ENCODE measurements at regions not wholly inside any gene's neighbourhood (a gene's known extent, or its start where the extent isn't known, plus 50 kb on each side); places are given as distances from the start of the nearest gene placed in this dataset.

- no peak overlapping the region for H3K27ac Mint-ChIP-seq
- Histone ChIP-seq H4K20me1 (ENCODE audit: control insufficient read depth, insufficient read depth, insufficient read length) (no peaks in the 10 kb centered on the region), H2BK5ac (ENCODE audit: insufficient read length, low read length) (no peak overlapping the region), H2BK20ac (ENCODE audit: low read depth, low read length, poor library complexity, severe bottlenecking) (no peak overlapping the region), H3K4ac (ENCODE audit: low read depth, low read length) (no peak overlapping the region), H2BK120ac (ENCODE audit: low read depth, low read length, poor library complexity, severe bottlenecking) (no peak overlapping the region), H3K18ac (ENCODE audit: insufficient read length, low read depth, low read length) (no peak overlapping the region), H2BK15ac (ENCODE audit: low read depth, low read length) (no peak overlapping the region), H3K79me2 (ENCODE audit: insufficient read depth, low read length) (no peaks in the 10 kb centered on the region), H3K4me1 (ENCODE audit: insufficient read depth, low read length) (no peaks in the 10 kb centered on the region; the same call in 1 of the 2 replicates), H3K23ac (ENCODE audit: insufficient read length, low read depth, low read length) (no peak overlapping the region), H3K9ac (ENCODE audit: extremely low read depth, insufficient read length, low read length) (no peak overlapping the region), H3K23me2 (ENCODE audit: insufficient read length, low read depth, low read length, poor library complexity, severe bottlenecking) (no peaks in the 10 kb centered on the region), H2AK5ac (ENCODE audit: insufficient read length, low read length) (no peak overlapping the region), H3T11ph (ENCODE audit: low read length) (no peak overlapping the region), H2AFZ (ENCODE audit: low read length) (no peak overlapping the region), H3K79me1 (ENCODE audit: insufficient read depth, low read depth, low read length, poor library complexity, severe bottlenecking) (no peaks in the 10 kb centered on the region), H4K8ac (replicated peaks; ENCODE audit: insufficient read length, low read depth, low read length) (no peak overlapping the region), H4K5ac (ENCODE audit: insufficient read length, low read depth, low read length) (no peak overlapping the region), H3K27me3 (ENCODE audit: insufficient read depth, low read length) (no peaks in the 10 kb centered on the region), H4K91ac (ENCODE audit: insufficient read length, low read depth, low read length) (no peak overlapping the region), H3K56ac (ENCODE audit: insufficient read length, low read depth, low read length) (no peak overlapping the region), H2BK12ac (ENCODE audit: insufficient read length, low read depth, low read length) (no peak overlapping the region), H3K9me3 (ENCODE audit: control insufficient read depth, low read depth, low read length) (no peaks in the 10 kb centered on the region), H3K14ac (ENCODE audit: insufficient read depth, low read length) (no peak overlapping the region), H3K4me2 (ENCODE audit: insufficient read depth, insufficient read length, low read length) (no peak overlapping the region), H3K27ac (ENCODE audit: insufficient read length, low read depth, low read length) (no peak overlapping the region)
- H3K4me1 Mint-ChIP-seq, result peaks cover 18 to 30% of the 10 kb centered on the region in 2 experiments
- no peak overlapping the region for H3K4me3 Mint-ChIP-seq
- H3K9me3 Mint-ChIP-seq, result peaks cover 0 to 2% of the 10 kb centered on the region in 2 experiments; a peak in 4 of 5 replicates
- peaks cover 19% of the 10 kb centered on the region for H3K27me3 Mint-ChIP-seq (ENCODE audit: low read depth)
- no peak for TF ChIP-seq CTCF (conservative IDR thresholded peaks at IDR 0.05)
- DNase-seq, result no peak
- WGBS (ENCODE audit: extremely low coverage, insufficient read length, low lambda C conversion rate), result no CpG with 5 or more reads among the region's 12 CpGs
- H3K36me3 Mint-ChIP-seq (ENCODE audit: insufficient read depth in 1 of 3, low read depth in 3 of 3), result no peaks in the 10 kb centered on the region
Observed at GRCh38 chr20:57871237-57871632, 161.4 kb upstream of the PMEPA1 start.
